HepG2 (cell line): ENCODE measurements at regions not wholly inside any gene's neighbourhood (a gene's known extent, or its start where the extent isn't known, plus 50 kb on each side); places are given as distances from the start of the nearest gene placed in this dataset.

Source experiments
- ASH2L ChIP-seq: fragments of 300-600, 200-600 bp; sonication (generic); IDR thresholded peaks from 2 replicates; pipeline ENCODE4 v1.7.0; 2017; ENCODE audit warnings: low read depth, mild to moderate bottlenecking, moderate library complexity, mixed read lengths, low read length; ENCODE audit not compliant: insufficient read length
- ATF7 ChIP-seq, 2 experiments: fragments of 450-650 bp in 1 of 2; sonication (generic) in 1 of 2; formaldehyde crosslinking in 1 of 2; IDR thresholded peaks; 2 replicates each; pipeline versions ENCODE4 v1.4.0 to v1.6.1; 2016 to 2020; ENCODE audit warnings: antibody characterized with exemption in 1 of 2, mild to moderate bottlenecking in 1 of 2, missing genetic modification reagents in 1 of 2
- GATAD1 ChIP-seq: IDR thresholded peaks from 2 replicates; pipeline ENCODE4 v1.6.1; 2016; ENCODE audit warnings: missing genetic modification reagents, missing compliant biosample characterization
- NPAS2 ChIP-seq: sonication (generic); formaldehyde crosslinking; IDR thresholded peaks from 2 replicates; pipeline ENCODE4 v1.8.0; 2022; ENCODE audit warnings: mild to moderate bottlenecking, missing genetic modification reagents, borderline replicate concordance
- PRPF4 ChIP-seq: fragments of 200-400 bp; formaldehyde crosslinking; IDR thresholded peaks from 2 replicates; pipeline ENCODE4 v1.6.1; 2016; ENCODE audit warnings: low read length, low read depth; ENCODE audit not compliant: poor library complexity, severe bottlenecking
- XBP1 ChIP-seq: sonication (generic); formaldehyde crosslinking; IDR thresholded peaks from 2 replicates; pipeline ENCODE4 v1.5.0; 2020; ENCODE audit warnings: missing genetic modification reagents
- ZNF343 ChIP-seq: sonication (generic); formaldehyde crosslinking; IDR thresholded peaks from 2 replicates; pipeline ENCODE4 v1.4.0; 2020; ENCODE audit warnings: mild to moderate bottlenecking, missing genetic modification reagents
- ZNF543 ChIP-seq: sonication (generic); formaldehyde crosslinking; IDR thresholded peaks from 2 replicates; pipeline ENCODE4 v1.4.0; 2020; ENCODE audit warnings: mild to moderate bottlenecking, missing genetic modification reagents
- TF ChIP-seq, protein P1 (sequence below): sonication (generic); formaldehyde crosslinking; IDR thresholded peaks from 2 replicates; pipeline ENCODE4 v1.4.0; 2020; ENCODE audit warnings: missing genetic modification reagents, borderline replicate concordance
- TF ChIP-seq, protein P2 (sequence below): sonication (generic); formaldehyde crosslinking; IDR thresholded peaks from 2 replicates; pipeline ENCODE4 v1.4.0; 2020; ENCODE audit warnings: missing genetic modification reagents
- TF ChIP-seq, protein P3 (sequence below): sonication (generic); formaldehyde crosslinking; IDR thresholded peaks from 2 replicates; pipeline ENCODE4 v1.9.0; 2021; ENCODE audit warnings: missing genetic modification reagents, borderline replicate concordance

DNA sequence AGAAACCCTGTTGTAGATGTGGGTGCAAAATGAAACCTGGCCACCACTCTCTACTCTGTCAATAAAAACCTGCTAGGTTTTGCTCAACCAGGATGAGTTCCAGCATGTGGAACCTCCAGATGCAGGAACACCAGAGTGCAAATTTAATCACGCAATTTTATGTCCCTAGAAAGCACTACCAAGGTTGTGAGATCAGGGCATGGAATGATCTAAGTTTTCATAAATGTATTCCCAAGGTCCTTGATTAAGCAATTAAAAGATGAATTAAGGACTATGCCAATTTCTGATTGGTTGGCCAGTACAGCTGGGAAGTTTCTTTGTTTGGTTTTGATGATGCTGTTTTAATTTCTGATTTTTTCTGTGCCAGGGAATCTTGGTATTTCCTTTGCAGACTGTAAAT, 179.2 kb downstream of the KCNS3 start (continued):
- TF ChIP-seq, protein P1, sequence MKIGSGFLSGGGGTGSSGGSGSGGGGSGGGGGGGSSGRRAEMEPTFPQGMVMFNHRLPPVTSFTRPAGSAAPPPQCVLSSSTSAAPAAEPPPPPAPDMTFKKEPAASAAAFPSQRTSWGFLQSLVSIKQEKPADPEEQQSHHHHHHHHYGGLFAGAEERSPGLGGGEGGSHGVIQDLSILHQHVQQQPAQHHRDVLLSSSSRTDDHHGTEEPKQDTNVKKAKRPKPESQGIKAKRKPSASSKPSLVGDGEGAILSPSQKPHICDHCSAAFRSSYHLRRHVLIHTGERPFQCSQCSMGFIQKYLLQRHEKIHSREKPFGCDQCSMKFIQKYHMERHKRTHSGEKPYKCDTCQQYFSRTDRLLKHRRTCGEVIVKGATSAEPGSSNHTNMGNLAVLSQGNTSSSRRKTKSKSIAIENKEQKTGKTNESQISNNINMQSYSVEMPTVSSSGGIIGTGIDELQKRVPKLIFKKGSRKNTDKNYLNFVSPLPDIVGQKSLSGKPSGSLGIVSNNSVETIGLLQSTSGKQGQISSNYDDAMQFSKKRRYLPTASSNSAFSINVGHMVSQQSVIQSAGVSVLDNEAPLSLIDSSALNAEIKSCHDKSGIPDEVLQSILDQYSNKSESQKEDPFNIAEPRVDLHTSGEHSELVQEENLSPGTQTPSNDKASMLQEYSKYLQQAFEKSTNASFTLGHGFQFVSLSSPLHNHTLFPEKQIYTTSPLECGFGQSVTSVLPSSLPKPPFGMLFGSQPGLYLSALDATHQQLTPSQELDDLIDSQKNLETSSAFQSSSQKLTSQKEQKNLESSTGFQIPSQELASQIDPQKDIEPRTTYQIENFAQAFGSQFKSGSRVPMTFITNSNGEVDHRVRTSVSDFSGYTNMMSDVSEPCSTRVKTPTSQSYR (CRISPR knock-in tag) = no peak
- TF ChIP-seq, protein P2, sequence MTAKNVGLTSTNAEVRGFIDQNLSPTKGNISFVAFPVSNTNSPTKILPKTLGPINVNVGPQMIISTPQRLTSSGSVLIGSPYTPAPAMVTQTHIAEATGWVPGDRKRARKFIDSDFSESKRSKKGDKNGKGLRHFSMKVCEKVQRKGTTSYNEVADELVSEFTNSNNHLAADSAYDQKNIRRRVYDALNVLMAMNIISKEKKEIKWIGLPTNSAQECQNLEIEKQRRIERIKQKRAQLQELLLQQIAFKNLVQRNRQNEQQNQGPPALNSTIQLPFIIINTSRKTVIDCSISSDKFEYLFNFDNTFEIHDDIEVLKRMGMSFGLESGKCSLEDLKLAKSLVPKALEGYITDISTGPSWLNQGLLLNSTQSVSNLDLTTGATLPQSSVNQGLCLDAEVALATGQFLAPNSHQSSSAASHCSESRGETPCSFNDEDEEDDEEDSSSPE = no peak
- TF ChIP-seq ASH2L (no peak), ZNF343 (CRISPR knock-in tag) (no peak), PRPF4 (no peak), ZNF543 (CRISPR knock-in tag) (no peak), NPAS2 (CRISPR knock-in tag) (no peak), ATF7 (IDR thresholded peaks at IDR 0.05) (no peak), ATF7 (CRISPR knock-in tag; IDR thresholded peaks at IDR 0.05) (no peak), XBP1 (CRISPR knock-in tag) (no peak), GATAD1 (CRISPR knock-in tag) (no peak)
- TF ChIP-seq, protein P3, sequence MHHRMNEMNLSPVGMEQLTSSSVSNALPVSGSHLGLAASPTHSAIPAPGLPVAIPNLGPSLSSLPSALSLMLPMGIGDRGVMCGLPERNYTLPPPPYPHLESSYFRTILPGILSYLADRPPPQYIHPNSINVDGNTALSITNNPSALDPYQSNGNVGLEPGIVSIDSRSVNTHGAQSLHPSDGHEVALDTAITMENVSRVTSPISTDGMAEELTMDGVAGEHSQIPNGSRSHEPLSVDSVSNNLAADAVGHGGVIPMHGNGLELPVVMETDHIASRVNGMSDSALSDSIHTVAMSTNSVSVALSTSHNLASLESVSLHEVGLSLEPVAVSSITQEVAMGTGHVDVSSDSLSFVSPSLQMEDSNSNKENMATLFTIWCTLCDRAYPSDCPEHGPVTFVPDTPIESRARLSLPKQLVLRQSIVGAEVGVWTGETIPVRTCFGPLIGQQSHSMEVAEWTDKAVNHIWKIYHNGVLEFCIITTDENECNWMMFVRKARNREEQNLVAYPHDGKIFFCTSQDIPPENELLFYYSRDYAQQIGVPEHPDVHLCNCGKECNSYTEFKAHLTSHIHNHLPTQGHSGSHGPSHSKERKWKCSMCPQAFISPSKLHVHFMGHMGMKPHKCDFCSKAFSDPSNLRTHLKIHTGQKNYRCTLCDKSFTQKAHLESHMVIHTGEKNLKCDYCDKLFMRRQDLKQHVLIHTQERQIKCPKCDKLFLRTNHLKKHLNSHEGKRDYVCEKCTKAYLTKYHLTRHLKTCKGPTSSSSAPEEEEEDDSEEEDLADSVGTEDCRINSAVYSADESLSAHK (CRISPR knock-in tag) = no peak
